H1 (cell line): ENCODE measurements at regions not wholly inside any gene's neighbourhood (a gene's known extent, or its start where the extent isn't known, plus 50 kb on each side); places are given as distances from the start of the nearest gene placed in this dataset.

Source experiments
- CTCF ChIA-PET: fragments of 300-600 bp; sonication (Branson Sonifier 250); formaldehyde crosslinking; loops from one replicate; lab custom pipeline; 2021; ENCODE audit not compliant: partially characterized antibody; lab: Charles Lee
- POLR2A ChIA-PET: fragments of 300-600 bp; sonication (Branson Sonifier 250); formaldehyde crosslinking; loops from one replicate; lab custom pipeline; 2021; ENCODE audit warnings: inconsistent platforms; ENCODE audit not compliant: partially characterized antibody; lab: Charles Lee
- DNase-seq, 2 experiments: peaks; one replicate each; pipeline versions ENCODE4 v3.0.0 to v3.0.0-alpha.2; 2010 to 2022; ENCODE audit warnings: low spot score in 2 of 2, low read depth in 1 of 2, mixed read lengths in 1 of 2
- FAIRE-seq: peaks from 2 replicates; lab custom pipeline; 2011; peaks lifted over from hg19 to GRCh38; lab: Jason Lieb, UNC
- H2AFZ ChIP-seq: 2 replicates; pipeline ENCODE4 v1.8.1; 2012; ENCODE audit warnings: low read length, inconsistent platforms
- H2AK5ac ChIP-seq: 2 replicates; pipeline ENCODE4 v1.6.1; 2013; ENCODE audit warnings: low read depth, low read length
- H2BK120ac ChIP-seq: replicated peaks from 2 replicates; pipeline ENCODE3; 2013; ENCODE audit warnings: low read depth, low read length, inconsistent platforms
- H2BK12ac ChIP-seq: 2 replicates; pipeline ENCODE4 v1.6.1; 2013; ENCODE audit warnings: low read depth, low read length
- H2BK15ac ChIP-seq: 2 replicates; pipeline ENCODE4 v1.6.1; 2013; ENCODE audit warnings: low read length
- H2BK20ac ChIP-seq: 2 replicates; pipeline ENCODE4 v1.6.1; 2013; ENCODE audit warnings: low read length
- H2BK5ac ChIP-seq: 2 replicates; pipeline ENCODE4 v1.6.1; 2013; ENCODE audit warnings: low read depth, low read length
- H3K14ac ChIP-seq: 2 replicates; pipeline ENCODE4 v1.6.1; 2013; ENCODE audit warnings: inconsistent platforms; ENCODE audit not compliant: insufficient read length
- H3K18ac ChIP-seq: 2 replicates; pipeline ENCODE4 v1.6.1; 2013; ENCODE audit warnings: low read length; ENCODE audit errors: extremely low read depth
- H3K23ac ChIP-seq: 2 replicates; pipeline ENCODE4 v1.6.1; 2013; ENCODE audit warnings: inconsistent platforms; ENCODE audit not compliant: insufficient read length
- H3K23me2 ChIP-seq: 2 replicates; pipeline ENCODE4 v1.6.1; 2013; ENCODE audit warnings: low read depth, low read length
- H3K27ac ChIP-seq: 2 replicates; pipeline ENCODE4 v1.6.1; 2011; ENCODE audit warnings: low read depth, low read length, inconsistent platforms
- H3K27me3 ChIP-seq, 4 experiments: replicated peaks in 1 of 4; 1 replicate in 1 of 4; 2 replicates in 3 of 4; pipeline versions ENCODE4 v1.6.1 to v1.8.1; 2011 to 2013; ENCODE audit warnings: low read length in 3 of 4, mild to moderate bottlenecking in 3 of 4, inconsistent platforms in 2 of 4, mixed read lengths in 2 of 4, moderate library complexity in 1 of 4; ENCODE audit not compliant: control insufficient read depth in 3 of 4, insufficient read depth in 3 of 4; ENCODE audit errors: extremely low read depth in 1 of 4
- H3K36me3 ChIP-seq, 4 experiments: 2 replicates each; pipeline versions ENCODE4 v1.6.1 to v1.8.1; 2011 to 2013; ENCODE audit warnings: mild to moderate bottlenecking in 4 of 4, low read length in 3 of 4, moderate library complexity in 2 of 4, control low read depth in 1 of 4, inconsistent platforms in 1 of 4; ENCODE audit not compliant: insufficient read depth in 4 of 4, control insufficient read depth in 2 of 4
- H3K4ac ChIP-seq: replicated peaks from 2 replicates; pipeline ENCODE3; 2013; ENCODE audit warnings: low read length, low read depth, mixed read lengths, inconsistent platforms; ENCODE audit not compliant: insufficient read length
- H3K4me1 ChIP-seq, 4 experiments: replicated peaks in 1 of 4; 1 replicate in 1 of 4; 2 replicates in 3 of 4; pipeline versions ENCODE4 v1.6.1 to v1.8.1; 2011 to 2013; ENCODE audit warnings: low read length in 3 of 4, inconsistent platforms in 2 of 4, mixed read lengths in 1 of 4; ENCODE audit not compliant: insufficient read depth in 4 of 4, control insufficient read depth in 3 of 4
- H3K4me2 ChIP-seq, 2 experiments: 2 replicates each; pipeline versions ENCODE4 v1.6.1 to v1.8.1; 2011 to 2013; ENCODE audit warnings: low read depth in 2 of 2, low read length in 2 of 2, control low read depth in 1 of 2, inconsistent platforms in 1 of 2, mild to moderate bottlenecking in 1 of 2; ENCODE audit not compliant: insufficient read depth in 1 of 2
- H3K4me3 ChIP-seq, 4 experiments: fragments of 200-600, 300-600 bp in 1 of 4; sonication (generic), shearing (Covaris generic), sonication (Bioruptor Twin) in 1 of 4; 2 replicates each; pipeline versions ENCODE4 v1.5.1 to v1.8.1; 2011 to 2016; ENCODE audit warnings: low read length in 4 of 4, low read depth in 3 of 4, control low read depth in 2 of 4, inconsistent platforms in 2 of 4, mild to moderate bottlenecking in 2 of 4, mixed read lengths in 1 of 4, moderate library complexity in 1 of 4; ENCODE audit not compliant: insufficient read depth in 2 of 4; ENCODE audit errors: extremely low read depth in 1 of 4
- H3K56ac ChIP-seq: replicated peaks from 2 replicates; pipeline ENCODE3; 2013; ENCODE audit warnings: low read depth, mild to moderate bottlenecking, mixed read lengths, low read length, inconsistent platforms; ENCODE audit not compliant: insufficient read length
- H3K79me1 ChIP-seq: 2 replicates; pipeline ENCODE4 v1.6.1; 2013; ENCODE audit warnings: low read depth, low read length, control low read depth
- H3K79me2 ChIP-seq, 2 experiments: 2 replicates each; pipeline versions ENCODE4 v1.6.1 to v1.8.1; 2012 to 2013; ENCODE audit warnings: low read length in 2 of 2, mild to moderate bottlenecking in 2 of 2, inconsistent platforms in 1 of 2; ENCODE audit not compliant: insufficient read depth in 2 of 2, control insufficient read depth in 1 of 2
- H3K9ac ChIP-seq, 4 experiments: replicated peaks in 1 of 4; 1 replicate in 1 of 4; 2 replicates in 3 of 4; pipeline versions ENCODE4 v1.6.1 to v1.8.1; 2011 to 2013; ENCODE audit warnings: low read depth in 3 of 4, low read length in 3 of 4, control low read depth in 2 of 4, mild to moderate bottlenecking in 2 of 4, moderate library complexity in 2 of 4, inconsistent platforms in 1 of 4; ENCODE audit errors: extremely low read depth in 1 of 4
- H3K9me3 ChIP-seq, 2 experiments: 2 replicates each; pipeline versions ENCODE4 v1.6.1 to v1.8.1; 2012 to 2013; ENCODE audit warnings: mild to moderate bottlenecking in 2 of 2, moderate library complexity in 2 of 2, control low read depth in 1 of 2, inconsistent platforms in 1 of 2, low read depth in 1 of 2, low read length in 1 of 2, mixed read lengths in 1 of 2; ENCODE audit not compliant: insufficient read depth in 2 of 2
- H4K20me1 ChIP-seq, 2 experiments: replicated peaks in 1 of 2; 2 replicates each; pipeline versions ENCODE3 to v1.8.1; 2011 to 2013; ENCODE audit warnings: inconsistent platforms in 2 of 2, low read length in 2 of 2, mild to moderate bottlenecking in 1 of 2; ENCODE audit not compliant: insufficient read depth in 2 of 2, control insufficient read depth in 1 of 2
- H4K5ac ChIP-seq: 2 replicates; pipeline ENCODE4 v1.6.1; 2013; ENCODE audit warnings: low read length, low read depth, mixed read lengths, inconsistent platforms; ENCODE audit not compliant: insufficient read length
- H4K8ac ChIP-seq: 2 replicates; pipeline ENCODE4 v1.8.0; 2013; ENCODE audit warnings: mild to moderate bottlenecking, moderate library complexity, low read length, inconsistent platforms; ENCODE audit not compliant: insufficient read depth; ENCODE audit errors: extremely low read depth
- H4K91ac ChIP-seq: replicated peaks from 2 replicates; pipeline ENCODE3; 2013; ENCODE audit warnings: low read length, mixed read lengths, inconsistent platforms; ENCODE audit not compliant: insufficient read length
- EZH2 ChIP-seq: fragments of 200-600 bp; sonication (generic); IDR thresholded peaks from 2 replicates; pipeline ENCODE4 v1.7.1; 2012; ENCODE audit warnings: low read depth, mild to moderate bottlenecking, moderate library complexity, low read length, inconsistent platforms; ENCODE audit not compliant: severe bottlenecking
- GABPA ChIP-seq: IDR thresholded peaks from 2 replicates; pipeline ENCODE4 v1.6.1; 2011; ENCODE audit warnings: mild to moderate bottlenecking, low read length, moderate library complexity, borderline replicate concordance; ENCODE audit not compliant: insufficient read depth
- GTF2F1 ChIP-seq: IDR thresholded peaks from 2 replicates; pipeline ENCODE4 v1.6.1; 2012; ENCODE audit warnings: low read depth, low read length, improper control_type of control experiment, borderline replicate concordance
- POLR2A ChIP-seq, 2 experiments: IDR thresholded peaks; 1 replicate in 1 of 2; 2 replicates in 1 of 2; pipeline ENCODE4 v1.6.1; 2011; ENCODE audit warnings: low read depth in 2 of 2, low read length in 2 of 2, mild to moderate bottlenecking in 2 of 2; ENCODE audit errors: control extremely low read depth in 1 of 2
- RFX5 ChIP-seq: IDR thresholded peaks from 2 replicates; pipeline ENCODE4 v1.6.1; 2011; ENCODE audit warnings: low read depth, low read length, improper control_type of control experiment, borderline replicate concordance
- TBP ChIP-seq: IDR thresholded peaks from 2 replicates; pipeline ENCODE4 v1.6.1; 2011; ENCODE audit warnings: low read depth, low read length, improper control_type of control experiment
- WGBS, 2 experiments: shearing (Covaris generic) in 1 of 2; methylation state at CpG; one replicate each; pipeline versions ENCODE4 v1.1.6 to v1.1.7; 2013 to 2015; ENCODE audit warnings: low lambda C conversion rate in 2 of 2, mixed read lengths in 2 of 2, inconsistent platforms in 1 of 2, low coverage in 1 of 2, missing lambda C conversion rate in 1 of 2; ENCODE audit not compliant: insufficient replicate concordance in 2 of 2, insufficient coverage in 1 of 2, insufficient read length in 1 of 2; ENCODE audit errors: extremely low coverage in 1 of 2, missing lambda C conversion rate in 1 of 2; 5-methylcytosine and 5-hydroxymethylcytosine counted together
- TF ChIP-seq, protein P1 (sequence below): IDR thresholded peaks from 2 replicates; pipeline ENCODE4 v1.6.1; 2012; ENCODE audit warnings: low read length, inconsistent platforms

DNA sequence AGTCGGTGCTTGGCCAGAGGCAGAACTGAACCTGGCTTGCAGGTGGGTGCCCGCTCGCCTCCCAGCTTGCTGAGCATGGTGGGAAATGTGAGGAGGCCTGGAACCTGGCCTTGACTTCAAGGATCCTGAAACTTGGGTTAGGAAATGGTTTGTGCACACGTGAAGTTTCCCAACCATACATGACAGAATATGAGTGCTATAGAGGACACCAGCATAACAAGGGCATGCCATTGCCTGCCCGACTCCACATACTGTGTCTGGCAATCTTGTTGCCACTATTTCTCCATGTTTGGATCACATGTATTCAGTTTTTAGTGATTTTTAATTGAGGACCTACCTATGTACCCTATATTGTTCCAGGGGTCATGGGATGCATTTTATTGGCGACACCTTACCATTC, 177.6 kb upstream of the ANKRD55 start:
- Histone ChIP-seq H3K27ac (no peak overlapping the region), H2BK15ac (no peak overlapping the region), H3K56ac (no peak overlapping the region), H3K4ac (no peak overlapping the region), H3K9me3 (no peaks in the 10 kb centered on the region), H3K18ac (no peak overlapping the region), H2AK5ac (no peak overlapping the region), H2BK12ac (no peak overlapping the region), H3K4me2 (no peak overlapping the region), H4K5ac (no peak overlapping the region), H4K20me1 (no peaks in the 10 kb centered on the region), H3K4me3 (no peak overlapping the region), H2BK5ac (no peak overlapping the region), H3K79me2 (no peaks in the 10 kb centered on the region), H3K23me2 (no peaks in the 10 kb centered on the region), H2BK120ac (no peak overlapping the region), H2AFZ (no peak overlapping the region), H3K23ac (no peak overlapping the region), H3K36me3 (no peaks in the 10 kb centered on the region), H3K14ac (no peak overlapping the region), H3K79me1 (no peaks in the 10 kb centered on the region), H4K8ac (no peak overlapping the region), H3K4me1 (no peaks in the 10 kb centered on the region), H4K91ac (no peak overlapping the region), H3K27me3 (no peaks in the 10 kb centered on the region), H3K9ac (no peak overlapping the region), H2BK20ac (no peak overlapping the region)
- no peak for DNase-seq
- CTCF ChIA-PET, result no interaction called here
- FAIRE-seq, result no peak
- POLR2A ChIA-PET, result no interaction called here
- 96% methylated on average over 6 of the region's 6 CpGs; no CpG with 5 or more reads in 1 of the 2 experiments for WGBS, 2 experiments
- no peak for TF ChIP-seq RFX5
- TF ChIP-seq POLR2A (IDR thresholded peaks at IDR 0.05; ENCODE audit: control extremely low read depth in 1 of 2, low read depth in 2 of 2, low read length in 2 of 2), result no peak
- no peak for TF ChIP-seq EZH2
- no peak for TF ChIP-seq TBP
- TF ChIP-seq GABPA, result no peak
- no peak for TF ChIP-seq GTF2F1
- TF ChIP-seq, protein P1, sequence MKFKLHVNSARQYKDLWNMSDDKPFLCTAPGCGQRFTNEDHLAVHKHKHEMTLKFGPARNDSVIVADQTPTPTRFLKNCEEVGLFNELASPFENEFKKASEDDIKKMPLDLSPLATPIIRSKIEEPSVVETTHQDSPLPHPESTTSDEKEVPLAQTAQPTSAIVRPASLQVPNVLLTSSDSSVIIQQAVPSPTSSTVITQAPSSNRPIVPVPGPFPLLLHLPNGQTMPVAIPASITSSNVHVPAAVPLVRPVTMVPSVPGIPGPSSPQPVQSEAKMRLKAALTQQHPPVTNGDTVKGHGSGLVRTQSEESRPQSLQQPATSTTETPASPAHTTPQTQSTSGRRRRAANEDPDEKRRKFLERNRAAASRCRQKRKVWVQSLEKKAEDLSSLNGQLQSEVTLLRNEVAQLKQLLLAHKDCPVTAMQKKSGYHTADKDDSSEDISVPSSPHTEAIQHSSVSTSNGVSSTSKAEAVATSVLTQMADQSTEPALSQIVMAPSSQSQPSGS, result no peak
